Mesenchymal stem cell (in vitro differentiated cells and primary cell): ENCODE measurements at regions not wholly inside any gene's neighbourhood (a gene's known extent, or its start where the extent isn't known, plus 50 kb on each side); places are given as distances from the start of the nearest gene placed in this dataset.

Experiments used
- DNase-seq: peaks from one replicate; pipeline ENCODE4 v3.0.0-alpha.2; 2013
- H2AFZ ChIP-seq: one replicate; pipeline ENCODE4 v1.6.1; 2013; ENCODE audit warnings: low read depth, mild to moderate bottlenecking, control low read depth, inconsistent platforms, low read length, moderate library complexity
- H2AK5ac ChIP-seq: 2 replicates; pipeline ENCODE4 v1.6.1; 2013; ENCODE audit warnings: low read length, moderate library complexity, mild to moderate bottlenecking, inconsistent platforms; ENCODE audit not compliant: severe bottlenecking
- H2BK120ac ChIP-seq: one replicate; pipeline ENCODE4 v1.6.1; 2013; ENCODE audit warnings: low read depth, mild to moderate bottlenecking, inconsistent platforms, low read length, moderate library complexity
- H2BK12ac ChIP-seq, 2 experiments: one replicate each; pipeline ENCODE4 v1.6.1; 2013; ENCODE audit warnings: inconsistent platforms in 2 of 2, low read length in 2 of 2, mild to moderate bottlenecking in 2 of 2, moderate library complexity in 2 of 2, control low read depth in 1 of 2
- H2BK15ac ChIP-seq: one replicate; pipeline ENCODE4 v1.6.1; 2013; ENCODE audit warnings: mild to moderate bottlenecking, low read depth, inconsistent platforms; ENCODE audit not compliant: poor library complexity, severe bottlenecking
- H2BK5ac ChIP-seq: 2 replicates; pipeline ENCODE4 v1.6.1; 2013; ENCODE audit warnings: low read depth, mild to moderate bottlenecking, low read length, control low read depth, inconsistent platforms; ENCODE audit not compliant: poor library complexity, severe bottlenecking
- H3K14ac ChIP-seq, 2 experiments: one replicate each; pipeline ENCODE4 v1.6.1; 2013; ENCODE audit warnings: inconsistent platforms in 2 of 2, low read length in 2 of 2, control low read depth in 1 of 2, mild to moderate bottlenecking in 1 of 2, moderate library complexity in 1 of 2
- H3K18ac ChIP-seq, 2 experiments: one replicate each; pipeline ENCODE4 v1.6.1; 2013; ENCODE audit warnings: inconsistent platforms in 2 of 2, low read length in 2 of 2, control low read depth in 1 of 2, low read depth in 1 of 2, mild to moderate bottlenecking in 1 of 2
- H3K23ac ChIP-seq, 2 experiments: one replicate each; pipeline ENCODE4 v1.6.1; 2013; ENCODE audit warnings: inconsistent platforms in 2 of 2, low read length in 2 of 2, mild to moderate bottlenecking in 2 of 2, moderate library complexity in 2 of 2, control low read depth in 1 of 2
- H3K27ac ChIP-seq: 2 replicates; pipeline ENCODE4 v1.5.1; 2013; ENCODE audit warnings: mild to moderate bottlenecking, moderate library complexity, low read length, control low read depth, inconsistent platforms; ENCODE audit not compliant: poor library complexity, severe bottlenecking
- H3K27me3 ChIP-seq, 2 experiments: 2 replicates each; pipeline versions ENCODE4 v1.6.1 to v1.7.0; 2013; ENCODE audit warnings: low read length in 2 of 2, mild to moderate bottlenecking in 2 of 2, moderate library complexity in 2 of 2, control low read depth in 1 of 2, inconsistent platforms in 1 of 2; ENCODE audit not compliant: control insufficient read depth in 1 of 2, insufficient read depth in 1 of 2
- H3K36me3 ChIP-seq, 2 experiments: 2 replicates each; pipeline versions ENCODE4 v1.6.1 to v1.7.0; 2013; ENCODE audit warnings: low read length in 2 of 2, control low read depth in 1 of 2, inconsistent platforms in 1 of 2, low read depth in 1 of 2, mild to moderate bottlenecking in 1 of 2; ENCODE audit not compliant: insufficient read depth in 2 of 2, control insufficient read depth in 1 of 2
- H3K4ac ChIP-seq, 2 experiments: one replicate each; pipeline ENCODE4 v1.6.1; 2013; ENCODE audit warnings: inconsistent platforms in 2 of 2, low read length in 2 of 2, mild to moderate bottlenecking in 2 of 2, moderate library complexity in 2 of 2, control low read depth in 1 of 2, low read depth in 1 of 2
- H3K4me1 ChIP-seq: 2 replicates; pipeline ENCODE4 v1.6.1; 2013; ENCODE audit warnings: low read depth, low read length, control low read depth; ENCODE audit not compliant: control insufficient read depth, insufficient read depth
- H3K4me2 ChIP-seq: 2 replicates; pipeline ENCODE4 v1.6.1; 2013; ENCODE audit warnings: low read length, mild to moderate bottlenecking, inconsistent platforms; ENCODE audit not compliant: poor library complexity, severe bottlenecking
- H3K4me3 ChIP-seq, 2 experiments: 2 replicates each; pipeline versions ENCODE4 v1.5.1 to v1.7.0; 2013; ENCODE audit warnings: low read length in 2 of 2, mild to moderate bottlenecking in 2 of 2, control low read depth in 1 of 2, low read depth in 1 of 2; ENCODE audit not compliant: insufficient read depth in 1 of 2
- H3K79me1 ChIP-seq: replicated peaks from 2 replicates; pipeline ENCODE4 v1.6.1; 2013; ENCODE audit warnings: mild to moderate bottlenecking, control low read depth, low read length, inconsistent platforms; ENCODE audit not compliant: poor library complexity, severe bottlenecking
- H3K9ac ChIP-seq: 2 replicates; pipeline ENCODE4 v1.7.0; 2013; ENCODE audit warnings: mild to moderate bottlenecking, low read length, moderate library complexity
- H3K9me3 ChIP-seq: 2 replicates; pipeline ENCODE4 v1.7.0; 2013; ENCODE audit warnings: mild to moderate bottlenecking, low read length; ENCODE audit not compliant: control insufficient read depth
- H4K8ac ChIP-seq: one replicate; pipeline ENCODE4 v1.6.1; 2013; ENCODE audit warnings: inconsistent platforms, mild to moderate bottlenecking, low read length, moderate library complexity
- H4K91ac ChIP-seq: one replicate; pipeline ENCODE4 v1.6.1; 2013; ENCODE audit warnings: mild to moderate bottlenecking, low read length, inconsistent platforms
- WGBS: methylation state at CpG from one replicate; pipeline ENCODE4 v1.1.7; 2013; ENCODE audit warnings: mixed read lengths; 5-methylcytosine and 5-hydroxymethylcytosine counted together

DNA sequence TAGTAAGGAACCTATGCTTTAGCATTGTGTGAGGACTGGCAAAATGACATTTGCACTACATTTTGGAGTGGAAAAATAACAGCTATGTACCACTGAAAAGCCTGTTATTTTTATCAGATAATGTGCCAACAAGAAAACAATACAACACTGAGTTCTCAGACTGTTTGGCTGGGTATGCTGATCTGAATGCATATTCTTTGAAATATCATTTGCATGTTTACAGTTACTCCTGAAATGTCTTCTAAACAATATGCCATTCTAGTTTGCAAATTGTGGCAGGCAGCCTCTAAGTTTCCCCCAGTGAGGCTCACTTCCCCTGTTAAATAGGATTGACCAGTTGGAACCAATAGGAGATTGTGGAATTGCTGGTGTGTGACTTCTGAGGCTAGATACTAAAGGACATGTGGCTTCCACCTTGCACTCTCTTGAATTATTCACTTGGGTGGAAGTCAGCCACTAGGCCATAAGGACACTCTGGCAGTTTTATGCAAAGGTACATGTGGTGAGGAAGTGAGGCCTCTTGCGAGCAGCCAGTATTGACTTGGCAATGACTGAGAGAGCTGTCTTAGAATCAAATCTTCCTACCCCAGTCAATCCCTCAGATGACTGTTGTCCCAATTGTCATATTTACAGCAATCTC is 250.4 kb upstream of the PCSK5 start:
- no peak overlapping the region for H3K9ac ChIP-seq
- H3K36me3 ChIP-seq, result no peaks in the 10 kb centered on the region
- no peak overlapping the region for H2BK12ac ChIP-seq
- H3K4me2 ChIP-seq, result no peak overlapping the region
- 82% methylated on average over 1 of the region's 1 CpG for WGBS
- no peak overlapping the region for H3K18ac ChIP-seq
- no peak overlapping the region for H3K4me3 ChIP-seq
- no peaks in the 10 kb centered on the region for H3K27me3 ChIP-seq
- DNase-seq, result no peak
- H3K4me1 ChIP-seq, result no peaks in the 10 kb centered on the region
- no peak overlapping the region for H4K8ac ChIP-seq
- H2BK15ac ChIP-seq, result no peak overlapping the region
- no peak overlapping the region for H2BK5ac ChIP-seq
- H3K9me3 ChIP-seq, result no peaks in the 10 kb centered on the region
- no peak overlapping the region for H2AFZ ChIP-seq
- H2BK120ac ChIP-seq, result no peak overlapping the region
- H3K4ac ChIP-seq, result no peak overlapping the region
- H2AK5ac ChIP-seq, result no peak overlapping the region
- H3K14ac ChIP-seq, result no peak overlapping the region
- no peak overlapping the region for H4K91ac ChIP-seq
- no peak overlapping the region for H3K27ac ChIP-seq
- no peaks in the 10 kb centered on the region for H3K79me1 ChIP-seq
- H3K23ac ChIP-seq, result no peak overlapping the region

GRCh38 chr9:75642522-75642921 is 248.0 kb upstream of the PCSK5 start:
- H2BK5ac ChIP-seq, result no peak overlapping the region
- no peak overlapping the region for H2BK120ac ChIP-seq
- no peaks in the 10 kb centered on the region for H3K36me3 ChIP-seq
- H3K9ac ChIP-seq, result no peak overlapping the region
- H4K91ac ChIP-seq, result no peak overlapping the region
- no peak for DNase-seq
- no peak overlapping the region for H3K4me3 ChIP-seq
- H3K27me3 ChIP-seq, result no peaks in the 10 kb centered on the region
- H3K18ac ChIP-seq, result no peak overlapping the region
- no peak overlapping the region for H2BK15ac ChIP-seq
- no peak overlapping the region for H2BK12ac ChIP-seq
- no peak overlapping the region for H3K14ac ChIP-seq
- no peak overlapping the region for H2AK5ac ChIP-seq
- no peaks in the 10 kb centered on the region for H3K9me3 ChIP-seq
- H3K27ac ChIP-seq, result no peak overlapping the region
- no peak overlapping the region for H3K4ac ChIP-seq
- H3K4me2 ChIP-seq, result no peak overlapping the region
- H2AFZ ChIP-seq, result no peak overlapping the region
- no peaks in the 10 kb centered on the region for H3K79me1 ChIP-seq
- H3K4me1 ChIP-seq, result no peaks in the 10 kb centered on the region
- no peak overlapping the region for H4K8ac ChIP-seq
- H3K23ac ChIP-seq, result no peak overlapping the region

- WGBS, result 46% methylated on average over 2 of the region's 2 CpGs
- no peak overlapping the region for H3K14ac ChIP-seq
Measured at GRCh38 chr9:75644649-75645048, 245.8 kb upstream of the PCSK5 start.

DNA sequence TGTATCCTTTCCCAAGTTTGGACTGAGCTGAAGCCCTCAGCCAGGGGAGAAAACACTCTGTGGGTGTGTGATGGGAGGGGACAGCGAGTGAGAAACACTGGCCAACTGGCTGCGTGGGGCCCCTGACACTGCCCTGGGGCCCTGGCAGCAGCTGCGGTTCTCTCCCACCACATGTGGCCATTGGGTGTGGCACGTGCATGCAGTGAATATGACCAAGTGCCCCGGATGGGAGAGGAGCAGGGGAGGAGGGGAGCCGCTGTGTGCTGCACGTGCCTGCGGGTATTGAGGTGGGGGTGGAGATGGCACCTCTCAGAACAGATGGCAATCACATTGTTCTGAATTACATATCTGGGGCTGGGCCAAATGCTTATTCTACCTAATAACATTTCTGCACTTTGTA is 242.4 kb upstream of the PCSK5 start:
- Histone ChIP-seq H2BK15ac (no peak overlapping the region), H4K8ac (no peak overlapping the region), H2BK12ac (no peak overlapping the region), H2AFZ (no peak overlapping the region), H3K4me2 (no peak overlapping the region), H3K9ac (no peak overlapping the region), H3K18ac (no peak overlapping the region), H3K4me1 (no peaks in the 10 kb centered on the region), H2BK5ac (no peak overlapping the region), H2BK120ac (no peak overlapping the region), H3K9me3 (no peaks in the 10 kb centered on the region), H3K4me3 (no peak overlapping the region), H3K23ac (no peak overlapping the region), H3K79me1 (no peaks in the 10 kb centered on the region), H3K14ac (no peak overlapping the region), H3K36me3 (no peaks in the 10 kb centered on the region), H2AK5ac (no peak overlapping the region), H4K91ac (no peak overlapping the region), H3K27me3 (no peaks in the 10 kb centered on the region), H3K27ac (no peak overlapping the region), H3K4ac (no peak overlapping the region)
- DNase-seq, result no peak
- 82% methylated on average over 5 of the region's 8 CpGs for WGBS

More at GRCh38 chr9:75644649-75645048, 245.8 kb upstream of the PCSK5 start:
- Histone ChIP-seq H3K23ac (no peak overlapping the region), H2BK120ac (no peak overlapping the region), H2BK12ac (no peak overlapping the region), H3K9ac (no peak overlapping the region), H2BK15ac (no peak overlapping the region), H3K27me3 (no peaks in the 10 kb centered on the region), H3K4me1 (no peaks in the 10 kb centered on the region), H3K27ac (no peak overlapping the region), H4K8ac (no peak overlapping the region), H3K36me3 (no peaks in the 10 kb centered on the region), H3K4ac (no peak overlapping the region), H3K4me3 (no peak overlapping the region), H2BK5ac (no peak overlapping the region), H2AK5ac (no peak overlapping the region), H3K9me3 (no peaks in the 10 kb centered on the region), H4K91ac (no peak overlapping the region), H3K4me2 (no peak overlapping the region), H3K79me1 (no peaks in the 10 kb centered on the region), H3K18ac (no peak overlapping the region), H2AFZ (no peak overlapping the region)
- DNase-seq, result no peak
